ENCODE measurements at regions not wholly inside any gene's neighbourhood (a gene's known extent, or its start where the extent isn't known, plus 50 kb on each side); places are given as distances from the start of the nearest gene placed in this dataset.

DNA sequence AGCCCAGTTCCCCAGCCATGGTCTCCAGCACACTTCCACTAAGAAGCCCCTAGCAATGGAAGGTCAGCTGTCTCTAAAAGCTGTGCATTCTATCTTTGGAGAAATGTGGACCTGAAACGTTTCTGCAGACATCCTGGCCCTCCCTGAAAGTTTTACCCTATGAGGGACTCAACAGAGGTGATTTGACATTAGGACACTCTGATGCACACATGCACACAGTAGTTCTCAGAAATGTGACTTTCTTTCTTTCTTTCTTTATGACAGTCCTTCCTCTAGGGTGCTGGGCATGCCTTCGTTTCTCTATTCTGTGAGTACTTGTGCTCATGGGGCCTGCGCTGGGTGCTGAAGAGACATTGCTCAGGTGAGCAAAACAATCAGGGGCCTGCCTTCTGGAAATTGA lies 857.3 kb downstream of the RNF144A start:
- no peak for TF ChIP-seq TCF12 (IDR thresholded peaks at IDR 0.05; ENCODE audit: low read depth)
- TF ChIP-seq NFIC (IDR thresholded peaks at IDR 0.05): no peak
- no peak for TF ChIP-seq MAX (IDR thresholded peaks at IDR 0.05)
- no peak for TF ChIP-seq REST (IDR thresholded peaks at IDR 0.05; ENCODE audit: low read depth)
- TF ChIP-seq RAD21 (IDR thresholded peaks at IDR 0.05; ENCODE audit: low read depth): no peak
- TF ChIP-seq CREB1 (IDR thresholded peaks at IDR 0.05; ENCODE audit: low read depth): no peak
- TF ChIP-seq, protein P1, sequence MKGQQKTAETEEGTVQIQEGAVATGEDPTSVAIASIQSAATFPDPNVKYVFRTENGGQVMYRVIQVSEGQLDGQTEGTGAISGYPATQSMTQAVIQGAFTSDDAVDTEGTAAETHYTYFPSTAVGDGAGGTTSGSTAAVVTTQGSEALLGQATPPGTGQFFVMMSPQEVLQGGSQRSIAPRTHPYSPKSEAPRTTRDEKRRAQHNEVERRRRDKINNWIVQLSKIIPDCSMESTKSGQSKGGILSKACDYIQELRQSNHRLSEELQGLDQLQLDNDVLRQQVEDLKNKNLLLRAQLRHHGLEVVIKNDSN (IDR thresholded peaks at IDR 0.05): no peak
- no peak for TF ChIP-seq CEBPB (IDR thresholded peaks at IDR 0.05)
- no peak for TF ChIP-seq EGR1 (IDR thresholded peaks at IDR 0.05)
